Keratinocyte (primary cell): ENCODE measurements at regions not wholly inside any gene's neighbourhood (a gene's known extent, or its start where the extent isn't known, plus 50 kb on each side); places are given as distances from the start of the nearest gene placed in this dataset.

Experiments used
- CTCF ChIP-seq, 3 experiments: IDR thresholded peaks in 1 of 3; conservative IDR thresholded peaks in 1 of 3; optimal IDR thresholded peaks in 1 of 3; 2 replicates in 2 of 3; 3 replicates in 1 of 3; pipeline versions ENCODE3 to v1.5.1; 2011; ENCODE audit warnings: low read length in 3 of 3, mild to moderate bottlenecking in 3 of 3, moderate library complexity in 2 of 3, control low read depth in 1 of 3, inconsistent platforms in 1 of 3; ENCODE audit not compliant: insufficient read depth in 2 of 3; ENCODE audit errors: extremely low read depth in 1 of 3
- EZH2 ChIP-seq: IDR thresholded peaks from one replicate; pipeline ENCODE4 v1.6.1; 2012; ENCODE audit warnings: inconsistent platforms, mild to moderate bottlenecking, low read length, moderate library complexity

DNA sequence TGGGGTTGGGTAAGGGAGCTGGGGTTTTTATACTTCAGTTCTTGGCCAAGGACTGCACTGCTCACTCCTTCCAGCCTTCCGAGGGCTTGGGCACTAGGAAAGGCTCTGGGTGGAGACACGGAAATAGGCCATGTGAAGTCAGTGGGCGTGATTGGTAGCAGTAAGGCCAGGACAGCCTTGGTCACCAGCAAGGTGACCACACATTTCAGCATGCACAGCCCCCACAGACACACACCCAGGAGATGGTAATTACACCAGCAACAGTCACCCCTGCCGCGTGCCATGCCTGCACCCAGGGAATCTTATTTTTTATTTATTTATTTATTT, 252.5 kb downstream of the SEC14L1 start:
- TF ChIP-seq CTCF (optimal IDR thresholded peaks at IDR 0.05 in 1 of 3, IDR thresholded peaks at IDR 0.05 in 1 of 3, conservative IDR thresholded peaks at IDR 0.05 in 1 of 3; ENCODE audit: extremely low read depth in 1 of 3, insufficient read depth in 2 of 3, low read length in 3 of 3) (no peak), EZH2 (no peak)
